ENCODE measurements at regions not wholly inside any gene's neighbourhood (a gene's known extent, or its start where the extent isn't known, plus 50 kb on each side); places are given as distances from the start of the nearest gene placed in this dataset.

DNA sequence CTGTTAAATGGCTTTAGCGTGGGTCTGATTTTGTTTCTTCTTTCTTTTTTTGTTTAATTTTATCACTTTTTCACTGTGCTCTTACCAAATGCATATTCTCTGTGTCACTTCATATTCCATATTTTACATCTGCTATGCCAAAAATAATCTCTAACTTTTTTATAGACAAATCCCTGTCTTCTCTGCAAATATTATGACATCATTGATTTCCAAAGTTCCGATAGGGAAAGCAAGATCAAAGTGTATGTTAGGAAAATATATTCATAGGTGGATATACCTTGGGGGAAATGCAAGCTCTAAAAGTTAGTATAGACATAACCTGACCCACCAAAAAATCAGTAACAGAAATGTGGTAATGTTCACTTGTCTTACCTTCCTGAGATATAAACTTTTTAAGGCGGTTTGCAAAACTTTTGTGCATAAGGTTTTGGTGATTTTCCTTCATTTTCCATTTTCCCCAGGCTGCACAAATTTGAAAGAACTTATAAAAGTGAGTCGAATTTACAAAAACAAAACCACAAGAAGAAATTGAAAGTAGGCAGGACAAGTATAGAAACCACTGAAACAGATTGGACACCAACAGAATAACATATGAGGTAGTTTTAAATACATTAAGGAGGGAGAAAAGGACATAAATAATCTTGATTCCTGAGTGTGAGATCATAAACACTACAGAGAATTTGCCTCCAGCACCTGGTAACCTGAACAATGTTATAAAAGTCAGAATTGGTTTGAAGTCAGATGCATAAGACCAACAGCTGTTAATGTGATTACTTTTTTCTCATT is 63.1 kb upstream of the TFEC start:
- no peak for DNase-seq (ENCODE audit: low spot score)
- TF ChIP-seq, protein P1, sequence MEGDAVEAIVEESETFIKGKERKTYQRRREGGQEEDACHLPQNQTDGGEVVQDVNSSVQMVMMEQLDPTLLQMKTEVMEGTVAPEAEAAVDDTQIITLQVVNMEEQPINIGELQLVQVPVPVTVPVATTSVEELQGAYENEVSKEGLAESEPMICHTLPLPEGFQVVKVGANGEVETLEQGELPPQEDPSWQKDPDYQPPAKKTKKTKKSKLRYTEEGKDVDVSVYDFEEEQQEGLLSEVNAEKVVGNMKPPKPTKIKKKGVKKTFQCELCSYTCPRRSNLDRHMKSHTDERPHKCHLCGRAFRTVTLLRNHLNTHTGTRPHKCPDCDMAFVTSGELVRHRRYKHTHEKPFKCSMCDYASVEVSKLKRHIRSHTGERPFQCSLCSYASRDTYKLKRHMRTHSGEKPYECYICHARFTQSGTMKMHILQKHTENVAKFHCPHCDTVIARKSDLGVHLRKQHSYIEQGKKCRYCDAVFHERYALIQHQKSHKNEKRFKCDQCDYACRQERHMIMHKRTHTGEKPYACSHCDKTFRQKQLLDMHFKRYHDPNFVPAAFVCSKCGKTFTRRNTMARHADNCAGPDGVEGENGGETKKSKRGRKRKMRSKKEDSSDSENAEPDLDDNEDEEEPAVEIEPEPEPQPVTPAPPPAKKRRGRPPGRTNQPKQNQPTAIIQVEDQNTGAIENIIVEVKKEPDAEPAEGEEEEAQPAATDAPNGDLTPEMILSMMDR (IDR thresholded peaks at IDR 0.05; ENCODE audit: unreplicated experiment): no peak

DNA sequence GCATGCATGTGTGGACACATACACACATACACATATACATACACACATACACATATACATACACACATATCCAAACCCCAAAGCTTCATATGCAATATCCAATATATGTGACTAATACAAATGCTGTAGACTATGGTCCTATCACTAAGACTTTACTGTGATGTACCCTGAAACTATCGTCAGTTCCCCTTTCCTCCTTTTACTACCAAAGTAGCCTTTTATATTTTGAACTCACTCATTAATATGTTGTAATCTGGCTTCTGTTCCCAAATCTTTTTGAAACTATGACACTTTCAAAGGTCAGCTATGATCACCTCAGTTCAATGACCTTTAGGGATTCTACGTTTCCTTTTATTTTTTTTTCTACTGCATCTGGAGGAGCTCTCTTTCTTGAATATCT is 64.8 kb upstream of the TFEC start:
- Mint-ChIP-seq H3K27me3 (ENCODE audit: unreplicated experiment) (no peaks in the 10 kb centered on the region), H3K36me3 (ENCODE audit: low read depth, unreplicated experiment) (no peaks in the 10 kb centered on the region), H3K27ac (ENCODE audit: unreplicated experiment) (no peak overlapping the region), H3K4me1 (ENCODE audit: unreplicated experiment) (no peaks in the 10 kb centered on the region), H3K9me3 (ENCODE audit: unreplicated experiment) (no peaks in the 10 kb centered on the region), H3K4me3 (ENCODE audit: unreplicated experiment) (no peak overlapping the region)
- DNase-seq (ENCODE audit: low spot score): no peak
- TF ChIP-seq, protein P1 (IDR thresholded peaks at IDR 0.05; ENCODE audit: unreplicated experiment): no peak

More for the DNA sequence above, 63.1 kb upstream of the TFEC start:
- no peaks in the 10 kb centered on the region for H3K27me3 Mint-ChIP-seq (ENCODE audit: unreplicated experiment)
- H3K9me3 Mint-ChIP-seq (ENCODE audit: unreplicated experiment): no peaks in the 10 kb centered on the region
- no peaks in the 10 kb centered on the region for H3K4me1 Mint-ChIP-seq (ENCODE audit: unreplicated experiment)
- no peak overlapping the region for H3K4me3 Mint-ChIP-seq (ENCODE audit: unreplicated experiment)
- H3K36me3 Mint-ChIP-seq (ENCODE audit: low read depth, unreplicated experiment): no peaks in the 10 kb centered on the region
- H3K27ac Mint-ChIP-seq (ENCODE audit: unreplicated experiment): no peak overlapping the region

DNA sequence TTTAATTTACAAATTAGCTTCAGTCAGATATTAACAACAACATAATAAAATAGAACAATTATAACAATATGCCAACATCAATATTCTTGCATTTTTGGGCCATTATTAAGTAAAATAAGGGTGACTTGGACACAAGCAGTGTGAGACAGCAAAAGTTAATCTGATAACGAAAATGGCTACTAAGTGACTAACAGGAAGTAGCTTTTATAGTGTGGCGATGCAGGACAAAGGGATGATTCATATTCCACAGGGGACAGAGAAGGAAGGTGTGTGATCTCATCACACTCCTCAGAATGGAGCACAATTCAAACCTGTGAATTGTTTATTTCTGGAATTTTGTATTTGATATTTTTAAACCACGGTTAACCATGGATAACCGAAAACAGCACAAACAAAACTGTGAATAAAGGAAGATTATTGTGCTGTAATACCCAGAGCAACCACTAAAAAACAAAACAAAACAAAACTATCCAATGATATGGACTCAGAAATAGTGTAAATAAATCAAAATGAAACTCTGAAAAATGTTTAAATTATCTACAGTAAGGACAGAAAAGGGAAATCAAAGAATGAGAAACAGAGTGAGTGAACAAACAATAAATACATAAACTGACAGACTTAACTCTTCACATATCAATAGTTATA is 66.9 kb upstream of the TFEC start:
- H3K36me3 Mint-ChIP-seq (ENCODE audit: low read depth, unreplicated experiment): no peaks in the 10 kb centered on the region
- no peaks in the 10 kb centered on the region for H3K27me3 Mint-ChIP-seq (ENCODE audit: unreplicated experiment)
- no peaks in the 10 kb centered on the region for H3K9me3 Mint-ChIP-seq (ENCODE audit: unreplicated experiment)
- no peak overlapping the region for H3K27ac Mint-ChIP-seq (ENCODE audit: unreplicated experiment)
- no peaks in the 10 kb centered on the region for H3K4me1 Mint-ChIP-seq (ENCODE audit: unreplicated experiment)
- TF ChIP-seq, protein P1 (IDR thresholded peaks at IDR 0.05; ENCODE audit: unreplicated experiment): peak; percentile 54
- no peak overlapping the region for H3K4me3 Mint-ChIP-seq (ENCODE audit: unreplicated experiment)
- DNase-seq (ENCODE audit: low spot score): no peak

DNA sequence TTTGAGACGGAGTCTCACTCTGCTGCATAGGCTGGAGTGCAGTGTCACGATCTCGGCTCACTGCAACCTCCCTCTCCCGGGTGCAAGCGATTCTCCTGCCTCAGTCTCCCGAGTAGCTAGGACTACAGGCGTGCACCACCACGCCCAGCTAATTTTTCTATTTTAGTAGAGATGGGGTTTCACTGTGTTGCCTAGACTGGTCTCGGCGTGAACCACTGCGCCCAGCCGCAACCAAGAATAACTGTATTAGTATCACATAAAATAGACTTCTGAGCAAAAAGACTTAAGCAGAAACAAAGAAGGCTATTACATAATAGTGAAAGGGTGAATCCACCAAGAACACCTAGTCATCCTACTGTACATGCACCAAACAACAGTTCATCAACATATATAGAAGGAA is 67.6 kb upstream of the TFEC start:
- no peak for DNase-seq (ENCODE audit: low spot score)
- peaks cover 3% of the 10 kb centered on the region for H3K4me1 Mint-ChIP-seq (ENCODE audit: unreplicated experiment)
- H3K9me3 Mint-ChIP-seq (ENCODE audit: unreplicated experiment): no peaks in the 10 kb centered on the region
- H3K27me3 Mint-ChIP-seq (ENCODE audit: unreplicated experiment): no peaks in the 10 kb centered on the region
- H3K27ac Mint-ChIP-seq (ENCODE audit: unreplicated experiment): no peak overlapping the region
- TF ChIP-seq, protein P1 (IDR thresholded peaks at IDR 0.05; ENCODE audit: unreplicated experiment): no peak
- H3K36me3 Mint-ChIP-seq (ENCODE audit: low read depth, unreplicated experiment): no peaks in the 10 kb centered on the region
- H3K4me3 Mint-ChIP-seq (ENCODE audit: unreplicated experiment): no peak overlapping the region

DNA sequence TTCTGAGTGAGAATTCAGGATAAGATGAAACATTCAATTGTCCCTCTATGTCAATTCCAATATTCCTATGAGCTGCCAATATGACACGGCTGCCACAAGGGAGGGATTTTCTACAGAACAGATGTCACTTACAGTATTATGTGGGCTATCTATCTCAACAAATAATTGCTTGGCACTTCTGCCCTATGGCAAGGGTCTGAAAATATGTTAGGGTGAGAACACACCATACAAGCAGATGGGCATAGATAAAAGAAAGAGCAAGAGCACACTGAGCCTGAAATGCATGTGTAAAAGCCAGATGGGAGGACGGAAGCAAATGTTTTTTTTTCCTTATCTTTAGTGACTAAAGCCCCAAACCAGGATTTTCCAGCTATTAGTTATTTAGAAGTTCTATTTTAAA is 70.1 kb upstream of the TFEC start:
- H3K27ac Mint-ChIP-seq (ENCODE audit: unreplicated experiment): no peak overlapping the region
- H3K36me3 Mint-ChIP-seq (ENCODE audit: low read depth, unreplicated experiment): no peaks in the 10 kb centered on the region
- TF ChIP-seq, protein P1 (IDR thresholded peaks at IDR 0.05; ENCODE audit: unreplicated experiment): no peak
- H3K9me3 Mint-ChIP-seq (ENCODE audit: unreplicated experiment): no peaks in the 10 kb centered on the region
- no peak for DNase-seq (ENCODE audit: low spot score)
- H3K4me3 Mint-ChIP-seq (ENCODE audit: unreplicated experiment): no peak overlapping the region
- peaks cover 3% of the 10 kb centered on the region for H3K4me1 Mint-ChIP-seq (ENCODE audit: unreplicated experiment)
- H3K27me3 Mint-ChIP-seq (ENCODE audit: unreplicated experiment): no peaks in the 10 kb centered on the region

Data from endothelial cell (in vitro differentiated cells).